ENCODE measurements at regions not wholly inside any gene's neighbourhood (a gene's known extent, or its start where the extent isn't known, plus 50 kb on each side); places are given as distances from the start of the nearest gene placed in this dataset.
A peak's percentile ranks its signal among the peaks of the same experiment; 100 is the strongest.

DNA sequence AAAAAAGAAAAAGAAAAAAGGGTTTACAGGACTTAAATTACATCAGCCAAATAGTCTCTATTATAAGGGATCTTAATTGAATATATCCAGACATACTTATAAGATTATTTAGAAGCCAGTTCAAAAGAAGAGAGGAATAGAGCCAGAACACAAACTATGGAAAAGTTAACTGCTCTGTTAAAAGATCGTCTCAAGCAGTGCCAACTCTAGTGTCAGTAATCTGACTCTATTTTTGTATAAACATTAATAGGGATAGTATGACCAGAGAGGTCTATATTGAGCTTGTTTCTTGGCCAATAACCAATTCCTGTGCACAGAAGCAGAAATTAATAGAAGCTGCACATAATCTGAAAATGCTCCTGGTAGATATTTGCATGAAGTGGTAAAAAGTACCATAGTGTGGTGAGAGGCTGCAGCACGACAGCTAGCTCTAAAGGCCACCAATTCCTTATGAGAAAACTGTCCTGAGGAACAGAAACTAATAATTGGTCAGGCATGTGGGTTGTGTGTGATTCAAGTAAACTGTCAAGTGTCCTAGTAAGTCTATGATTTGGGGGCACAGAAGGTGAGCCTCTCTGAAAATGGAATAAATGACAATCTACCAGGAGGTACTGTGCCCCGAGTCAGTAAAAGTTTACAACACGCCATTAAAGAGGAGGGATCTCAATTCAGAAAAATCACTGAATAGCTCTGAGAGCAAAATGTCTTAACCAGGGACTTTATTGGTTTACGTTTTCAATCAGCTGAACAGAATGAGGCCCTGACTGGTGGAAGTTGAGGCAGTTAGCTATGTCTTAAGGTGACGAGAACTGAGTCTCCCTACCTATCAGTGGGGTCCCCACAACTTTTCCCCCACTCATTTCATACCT is 51.5 kb upstream of the NANOGP8 start:
- no peak for DNase-seq
- Mint-ChIP-seq H3K9me3 (peaks cover 0 to 7% (median 2%) of the 10 kb centered on the region in 7 donors), H3K27me3 (peaks cover 9% of the 10 kb centered on the region), H3K27ac (peak overlapping the region in 1 of 3 donors; percentile 12), H3K4me3 (no peak overlapping the region), H3K4me1 (no peaks in the 10 kb centered on the region), H3K36me3 (no peaks in the 10 kb centered on the region)
- H3K9me3 ChIP-seq (ENCODE audit: control insufficient read depth in 2 of 2, low read length in 2 of 2), result peaks cover 0 to 3% of the 10 kb centered on the region in 2 experiments
- H3K36me3 ChIP-seq (ENCODE audit: control insufficient read depth, insufficient read depth, low read length), result no peaks in the 10 kb centered on the region
- no peak overlapping the region for H3K27ac ChIP-seq (ENCODE audit: insufficient read depth, low read length, poor library complexity, severe bottlenecking)
- H3K4me3 ChIP-seq (ENCODE audit: low read depth, low read length), result no peak overlapping the region
- no peak for ATAC-seq (ENCODE audit: low read depth in 2 of 2)
- H3K27me3 ChIP-seq (ENCODE audit: control insufficient read depth, insufficient read depth, low read length), result no peaks in the 10 kb centered on the region
- H3K4me1 ChIP-seq (ENCODE audit: control insufficient read depth, insufficient read depth, low read length, poor library complexity, severe bottlenecking), result no peaks in the 10 kb centered on the region
